PC-3 (cell line): ENCODE measurements at regions not wholly inside any gene's neighbourhood (a gene's known extent, or its start where the extent isn't known, plus 50 kb on each side); places are given as distances from the start of the nearest gene placed in this dataset.

ENCODE experiments used
- EZH2 ChIP-seq: fragments of 300-600 bp; sonication (generic); IDR thresholded peaks from one replicate; pipeline ENCODE4 v1.6.1; 2017; ENCODE audit warnings: antibody characterized with exemption, mild to moderate bottlenecking, low read length; ENCODE audit not compliant: unreplicated experiment
- EZH2phosphoT487 ChIP-seq: fragments of 300-600 bp; sonication (generic); IDR thresholded peaks from 2 replicates; pipeline ENCODE4 v1.6.1; 2018; ENCODE audit warnings: mild to moderate bottlenecking, antibody characterized with exemption, low read length, borderline replicate concordance
- TF ChIP-seq, protein P1 (sequence below): fragments of 300-600 bp; sonication (generic); conservative IDR thresholded peaks from 2 replicates; pipeline ENCODE4 v1.5.1; 2017; ENCODE audit warnings: antibody characterized with exemption, low read depth, mild to moderate bottlenecking, low read length

DNA sequence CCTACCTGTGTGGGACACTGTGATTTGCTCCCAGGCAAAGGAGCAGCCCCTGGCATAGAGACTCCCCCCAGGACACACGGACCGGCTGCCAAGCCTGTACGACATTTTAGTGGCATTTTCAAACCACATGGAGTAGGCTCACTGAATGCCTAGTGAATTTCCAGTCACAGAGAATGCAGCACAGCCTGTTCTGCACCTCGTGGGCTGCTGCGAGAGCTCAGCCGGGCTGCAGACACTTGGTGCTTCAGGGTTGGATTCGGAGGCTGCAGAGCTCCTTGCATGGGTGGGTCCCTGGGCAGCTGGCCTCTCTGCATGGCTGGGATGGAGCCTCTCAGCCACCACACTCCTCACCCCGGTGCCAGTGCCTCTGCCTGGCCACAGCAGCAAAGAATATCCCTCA is 51.2 kb upstream of the HNF1B start:
- TF ChIP-seq, protein P1, sequence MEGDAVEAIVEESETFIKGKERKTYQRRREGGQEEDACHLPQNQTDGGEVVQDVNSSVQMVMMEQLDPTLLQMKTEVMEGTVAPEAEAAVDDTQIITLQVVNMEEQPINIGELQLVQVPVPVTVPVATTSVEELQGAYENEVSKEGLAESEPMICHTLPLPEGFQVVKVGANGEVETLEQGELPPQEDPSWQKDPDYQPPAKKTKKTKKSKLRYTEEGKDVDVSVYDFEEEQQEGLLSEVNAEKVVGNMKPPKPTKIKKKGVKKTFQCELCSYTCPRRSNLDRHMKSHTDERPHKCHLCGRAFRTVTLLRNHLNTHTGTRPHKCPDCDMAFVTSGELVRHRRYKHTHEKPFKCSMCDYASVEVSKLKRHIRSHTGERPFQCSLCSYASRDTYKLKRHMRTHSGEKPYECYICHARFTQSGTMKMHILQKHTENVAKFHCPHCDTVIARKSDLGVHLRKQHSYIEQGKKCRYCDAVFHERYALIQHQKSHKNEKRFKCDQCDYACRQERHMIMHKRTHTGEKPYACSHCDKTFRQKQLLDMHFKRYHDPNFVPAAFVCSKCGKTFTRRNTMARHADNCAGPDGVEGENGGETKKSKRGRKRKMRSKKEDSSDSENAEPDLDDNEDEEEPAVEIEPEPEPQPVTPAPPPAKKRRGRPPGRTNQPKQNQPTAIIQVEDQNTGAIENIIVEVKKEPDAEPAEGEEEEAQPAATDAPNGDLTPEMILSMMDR = no peak
- no peak for TF ChIP-seq EZH2
- no peak for TF ChIP-seq EZH2phosphoT487
